ENCODE measurements at regions not wholly inside any gene's neighbourhood (a gene's known extent, or its start where the extent isn't known, plus 50 kb on each side); places are given as distances from the start of the nearest gene placed in this dataset.
"Not testable (repeated sequence)": the region's sequence is repeated elsewhere in the genome, so short reads cannot be mapped to it uniquely, and the experiment has no call there.

DNA sequence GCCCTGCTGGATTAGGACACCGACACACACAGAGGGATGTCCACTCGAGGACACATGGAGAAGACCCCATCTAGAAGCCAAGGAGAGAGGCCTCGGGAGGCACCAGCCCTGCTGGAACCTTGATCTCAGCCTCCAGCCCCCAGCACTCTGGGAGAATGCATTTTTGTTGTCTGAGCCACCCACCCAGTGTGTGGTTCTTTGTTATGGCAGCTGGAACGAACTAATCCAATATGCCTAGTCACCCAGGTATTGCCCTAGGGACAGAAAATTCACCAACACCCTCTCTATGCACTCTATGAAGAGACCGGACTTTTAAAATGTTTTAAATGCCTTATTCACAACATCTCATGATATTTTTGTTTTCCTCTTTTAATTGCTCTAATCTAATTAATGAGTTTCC, 117.4 kb downstream of the CRYAA start:
- no peak for DNase-seq

DNA sequence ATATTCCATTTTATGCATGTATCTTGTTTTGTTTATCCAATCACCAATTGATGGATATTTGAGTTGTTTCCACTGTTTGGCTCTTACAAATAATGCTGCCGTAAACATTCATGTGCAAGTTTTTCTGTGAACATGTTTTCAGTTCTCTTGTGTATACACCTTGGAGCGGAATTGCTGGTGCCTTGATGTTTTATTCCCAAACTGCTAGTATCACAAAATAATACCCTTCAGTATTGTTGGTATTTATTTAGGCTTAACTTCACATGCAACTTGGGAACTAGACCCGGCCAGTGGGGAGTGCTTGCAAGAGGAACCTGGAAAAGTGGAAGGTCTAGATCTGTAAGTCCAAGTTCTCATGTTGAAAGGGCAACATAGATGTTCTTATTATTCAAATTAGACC, 115.9 kb downstream of the CRYAA start:
- peak; percentile 18 for DNase-seq

- DNase-seq, result no peak
Measured at GRCh38 chr21:43284238-43284637, 115.4 kb downstream of the CRYAA start.

- not testable (repeated sequence) for DNase-seq
Measured at GRCh38 chr21:43283925-43284221, 115.1 kb downstream of the CRYAA start.

- DNase-seq, result no peak
Measured at GRCh38 chr21:43283136-43283924, 114.5 kb downstream of the CRYAA start.

DNA sequence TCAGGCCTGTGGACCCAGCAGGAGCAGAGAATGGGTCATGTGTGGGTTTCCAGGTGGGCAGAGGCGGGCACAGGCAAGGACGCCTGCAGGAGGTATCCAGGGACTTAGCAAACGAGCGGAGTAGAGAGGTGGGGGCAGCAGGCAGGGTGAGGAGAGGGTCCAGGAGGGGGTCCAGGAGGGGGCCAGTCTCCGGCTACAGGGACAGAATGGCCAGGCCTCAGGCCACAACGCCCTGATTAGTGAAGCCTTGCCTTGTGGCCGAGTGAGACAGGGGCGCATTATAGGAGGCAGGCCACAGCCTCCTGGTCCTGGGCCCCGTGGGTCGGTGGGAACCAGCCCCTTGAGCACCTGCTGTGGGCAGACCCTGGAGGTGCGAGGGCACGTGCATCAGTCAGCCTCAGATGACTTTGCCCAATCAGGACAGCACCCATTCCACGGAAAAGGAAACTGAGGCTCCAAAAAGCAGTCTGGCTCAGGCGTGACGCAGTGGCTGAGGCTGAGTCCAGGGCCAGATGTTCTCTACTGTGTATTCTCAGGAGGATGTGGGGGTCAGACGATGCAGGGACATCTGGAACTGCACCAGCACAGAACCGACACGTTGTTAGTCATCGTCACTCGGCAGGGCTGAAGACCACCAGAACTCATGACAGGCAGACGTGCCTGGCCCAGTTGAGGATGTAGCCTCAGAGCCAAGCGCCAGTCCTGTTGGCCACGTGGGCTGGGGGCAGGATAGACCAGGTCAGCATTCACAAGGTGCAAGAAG, 113.7 kb downstream of the CRYAA start:
- DNase-seq, result no peak

- no peak for DNase-seq
Measured at GRCh38 chr21:43281661-43282357, 113.0 kb downstream of the CRYAA start.

- DNase-seq, result peak; percentile 10
Measured at GRCh38 chr21:43280949-43281633, 112.3 kb downstream of the CRYAA start.

DNA sequence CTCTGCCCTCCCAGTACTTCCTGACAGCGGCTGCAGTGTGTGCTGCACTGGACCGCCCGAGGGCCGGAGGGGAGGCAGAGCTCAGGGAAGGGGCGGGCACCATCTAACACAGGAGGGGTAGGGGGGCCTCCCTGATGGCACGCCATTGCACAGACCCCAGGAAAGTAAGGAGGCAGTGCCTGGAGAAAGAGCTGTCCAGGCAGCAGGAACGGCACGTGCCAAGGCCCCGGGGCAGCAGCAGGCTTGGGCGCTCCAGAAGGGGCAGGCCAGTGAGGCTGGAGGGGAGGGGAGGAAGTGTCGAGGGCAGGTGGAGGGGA, 110.7 kb downstream of the CRYAA start:
- DNase-seq, result no peak

- no peak for DNase-seq
Measured at GRCh38 chr21:43278766-43279577, 110.2 kb downstream of the CRYAA start.

GRCh38 chr21:43278359-43278758, 109.6 kb downstream of the CRYAA start:
- no peak for DNase-seq

- no peak for DNase-seq
Measured at GRCh38 chr21:43277481-43278351, 108.9 kb downstream of the CRYAA start.

DNA sequence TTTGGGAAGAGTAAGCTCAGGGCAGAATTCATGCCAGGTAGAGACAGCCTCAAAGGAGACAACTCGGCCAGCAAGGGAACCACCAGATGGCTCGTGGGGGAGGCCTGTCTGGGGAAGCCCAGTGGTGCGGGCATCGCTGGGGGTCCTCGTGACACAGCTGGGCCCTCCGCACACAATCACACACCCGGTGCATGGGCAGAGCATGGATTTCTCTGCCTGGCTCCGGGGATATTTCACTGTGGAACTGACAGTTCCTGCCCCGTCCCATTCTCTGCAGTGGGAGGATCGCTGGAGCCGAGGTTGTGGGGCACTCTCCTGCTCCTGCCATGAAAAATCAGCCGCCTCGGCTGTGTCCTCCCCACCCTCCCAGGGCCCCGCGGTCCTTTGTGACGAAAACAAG, 108.0 kb downstream of the CRYAA start:
- DNase-seq, result no peak

DNA sequence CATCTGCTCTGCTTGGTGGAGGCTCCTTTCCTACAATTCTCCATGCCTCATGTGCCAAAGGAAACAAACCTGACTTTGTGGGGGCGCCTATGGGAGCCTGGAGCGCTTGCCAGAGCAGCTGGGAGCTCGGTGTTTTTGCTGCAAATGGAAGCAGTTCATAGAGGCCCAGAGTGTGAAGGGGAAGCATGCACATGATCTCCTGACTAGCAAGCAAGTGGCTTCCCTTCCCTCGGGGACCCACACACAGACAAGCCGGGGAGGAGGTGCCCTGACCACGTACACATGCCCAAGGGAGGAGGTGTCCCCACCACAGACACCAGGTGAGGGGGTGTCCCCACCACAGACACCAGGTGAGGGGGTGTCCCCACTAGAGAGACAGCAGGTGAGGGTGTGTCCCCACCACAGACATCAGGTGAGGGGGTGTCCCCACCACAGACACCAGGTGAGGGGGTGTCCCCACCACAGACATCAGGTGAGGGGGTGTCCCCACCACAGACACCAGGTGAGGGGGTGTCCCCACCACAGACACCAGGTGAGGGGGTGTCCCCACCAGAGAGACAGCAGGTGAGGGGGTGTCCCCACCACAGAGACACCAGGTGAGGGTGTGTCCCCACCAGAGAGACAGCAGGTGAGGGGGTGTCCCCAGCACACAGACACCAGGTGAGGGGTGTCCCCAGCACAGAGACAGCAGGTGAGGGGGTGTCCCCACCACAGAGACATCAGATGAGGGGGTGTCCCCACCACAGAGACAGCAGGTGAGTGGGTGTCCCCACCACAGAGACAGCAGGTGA, 106.8 kb downstream of the CRYAA start:
- no peak for DNase-seq

DNA sequence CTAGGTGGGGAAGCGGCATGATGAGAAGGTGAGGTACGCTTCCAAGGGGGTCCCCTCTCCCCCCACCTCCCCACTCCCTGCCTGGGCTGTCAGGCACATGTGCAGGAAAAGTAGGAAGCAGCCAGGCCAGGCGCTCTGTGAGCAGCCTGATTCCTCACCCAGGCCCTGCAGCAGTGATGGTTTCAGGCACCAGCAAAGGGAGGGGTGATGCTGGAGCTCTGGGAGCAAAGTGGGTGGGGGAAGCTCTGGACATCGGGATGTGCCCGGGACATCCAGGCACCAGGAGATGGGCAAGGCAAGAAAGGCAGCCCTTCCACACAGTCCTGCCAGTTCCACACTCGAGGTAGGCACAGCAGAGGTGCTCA, 106.1 kb downstream of the CRYAA start:
- DNase-seq, result no peak

- DNase-seq, result no peak
Measured at GRCh38 chr21:43274022-43274945, 105.5 kb downstream of the CRYAA start.

GRCh38 chr21:43273708-43274021, 104.9 kb downstream of the CRYAA start:
- no peak for DNase-seq

DNA sequence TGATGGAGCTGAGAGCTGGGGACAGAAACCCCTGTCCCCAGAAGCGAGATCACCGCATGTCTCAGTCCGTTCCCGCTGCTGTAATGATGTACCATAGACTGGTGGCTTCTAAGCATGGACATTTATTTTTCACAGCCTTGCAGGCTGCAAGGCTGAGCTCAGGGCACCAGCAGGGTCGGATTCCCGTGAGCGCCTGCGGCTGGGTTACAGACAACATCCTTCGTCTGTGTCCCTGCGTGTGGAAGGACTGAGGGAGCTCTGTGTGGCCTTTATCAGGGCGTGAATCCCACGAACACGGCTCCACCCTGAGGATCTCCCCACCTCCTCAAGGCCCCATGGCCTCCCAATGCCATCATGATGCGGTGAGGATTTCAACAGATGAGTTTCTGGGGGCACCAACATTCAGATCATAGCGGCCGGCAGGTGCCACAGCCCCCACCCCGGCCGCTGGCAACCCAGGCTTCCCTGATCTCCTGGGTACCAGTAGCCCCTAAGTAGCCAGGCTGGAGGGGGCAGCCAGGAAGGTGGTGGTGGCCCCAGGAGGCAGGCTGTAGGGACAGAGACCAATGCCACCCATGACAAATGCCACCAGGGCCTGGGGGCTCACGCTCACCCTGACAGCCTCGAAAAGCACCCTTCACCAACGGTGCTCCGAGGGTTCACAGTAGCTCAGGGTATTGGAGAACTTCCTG, 104.4 kb downstream of the CRYAA start:
- DNase-seq, result no peak

DNA sequence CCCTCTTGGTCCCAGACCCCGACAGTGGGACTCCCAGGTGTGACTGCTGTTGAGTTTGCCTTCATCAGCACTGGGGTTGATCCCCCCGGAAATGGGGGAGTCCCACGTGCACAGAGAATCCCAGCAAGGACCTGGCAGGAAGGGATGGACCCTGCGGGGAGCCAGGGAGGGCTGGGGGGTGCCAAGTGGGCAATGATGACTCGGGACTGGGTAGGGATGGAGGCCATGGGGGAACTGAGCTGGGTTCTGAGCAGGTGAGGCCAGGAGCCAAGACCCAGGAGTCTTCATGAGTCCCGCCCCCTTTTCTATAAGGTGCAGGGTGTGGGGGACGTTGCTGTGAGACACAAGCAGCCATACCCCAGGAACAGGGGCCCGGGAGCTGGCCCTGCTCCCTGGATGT, 103.8 kb downstream of the CRYAA start:
- DNase-seq, result no peak

Data from DMS53 (cell line).